IPS-20b (cell line): ENCODE measurements at regions not wholly inside any gene's neighbourhood (a gene's known extent, or its start where the extent isn't known, plus 50 kb on each side); places are given as distances from the start of the nearest gene placed in this dataset.
"Not testable (repeated sequence)": the region's sequence is repeated elsewhere in the genome, so short reads cannot be mapped to it uniquely, and the experiment has no call there.

Source experiments
- H3K27ac ChIP-seq: one replicate; pipeline ENCODE4 v1.5.1; 2013; ENCODE audit warnings: low read length
- H3K27me3 ChIP-seq: 2 replicates; pipeline ENCODE4 v1.6.1; 2013; ENCODE audit warnings: mild to moderate bottlenecking, low read length, inconsistent platforms; ENCODE audit not compliant: insufficient read depth
- H3K36me3 ChIP-seq: 2 replicates; pipeline ENCODE4 v1.6.1; 2013; ENCODE audit warnings: low read depth, mild to moderate bottlenecking, inconsistent platforms, low read length, moderate library complexity; ENCODE audit not compliant: insufficient read depth
- H3K4me1 ChIP-seq: 2 replicates; pipeline ENCODE4 v1.6.1; 2013; ENCODE audit warnings: mild to moderate bottlenecking, control low read depth, inconsistent platforms, low read length, moderate library complexity; ENCODE audit not compliant: insufficient read depth
- H3K4me3 ChIP-seq: 2 replicates; pipeline ENCODE4 v1.5.1; 2013; ENCODE audit warnings: mild to moderate bottlenecking, low read length, inconsistent platforms
- H3K9ac ChIP-seq: 2 replicates; pipeline ENCODE4 v1.6.1; 2013; ENCODE audit warnings: low read depth, mild to moderate bottlenecking, inconsistent platforms, low read length, moderate library complexity
- H3K9me3 ChIP-seq: 2 replicates; pipeline ENCODE4 v1.6.1; 2013; ENCODE audit warnings: mild to moderate bottlenecking, low read depth, low read length, inconsistent platforms; ENCODE audit not compliant: insufficient read depth

GRCh38 chr5:28703651-28704260, 1665.4 kb upstream of the CDH9 start:
- Histone ChIP-seq H3K27ac (no peak overlapping the region), H3K4me3 (no peak overlapping the region), H3K9ac (no peak overlapping the region), H3K27me3 (no peaks in the 10 kb centered on the region), H3K9me3 (no peaks in the 10 kb centered on the region), H3K36me3 (no peaks in the 10 kb centered on the region), H3K4me1 (no peaks in the 10 kb centered on the region)

DNA sequence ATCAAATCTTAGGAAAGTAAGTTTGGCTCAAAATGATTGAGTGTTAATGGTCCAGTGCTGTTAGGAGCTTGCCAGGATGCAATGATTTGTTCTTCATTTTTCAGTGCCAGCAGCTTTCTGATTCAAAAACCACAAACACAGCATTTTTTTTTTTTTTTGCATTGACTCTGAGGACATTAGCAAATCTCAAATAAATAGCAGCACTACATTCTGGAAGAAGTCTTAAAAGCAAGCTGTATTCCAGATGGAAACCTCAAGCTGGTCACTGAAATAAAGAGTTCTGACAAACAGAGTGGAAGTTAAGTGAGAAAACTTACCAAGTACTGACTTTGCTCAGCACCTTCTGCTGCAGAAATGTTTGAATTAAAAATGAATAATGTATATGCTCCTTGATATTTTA, 1653.1 kb upstream of the CDH9 start:
- Histone ChIP-seq H3K4me3 (no peak overlapping the region), H3K9ac (no peak overlapping the region), H3K36me3 (no peaks in the 10 kb centered on the region), H3K27ac (no peak overlapping the region), H3K9me3 (no peaks in the 10 kb centered on the region), H3K27me3 (no peaks in the 10 kb centered on the region), H3K4me1 (no peaks in the 10 kb centered on the region)

DNA sequence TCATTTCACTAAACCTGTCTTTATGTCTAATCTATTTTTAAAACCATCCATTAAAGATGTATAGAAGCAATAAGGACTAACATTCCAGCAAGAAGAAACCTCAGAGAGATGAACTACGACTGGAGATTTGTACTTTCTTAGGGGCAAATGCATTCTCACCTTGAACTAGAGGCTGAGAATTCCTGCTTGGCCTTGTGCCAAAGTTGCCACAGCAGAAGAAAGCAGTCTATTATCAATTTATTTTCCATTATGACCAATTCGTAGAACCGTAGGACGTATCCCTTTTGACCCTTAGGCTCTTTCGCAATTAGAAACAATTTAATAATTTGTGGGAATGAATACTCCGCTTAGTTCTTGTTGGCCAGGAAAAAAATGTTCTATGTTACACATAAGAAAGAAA, 1647.4 kb upstream of the CDH9 start:
- Histone ChIP-seq H3K4me3 (no peak overlapping the region), H3K9me3 (no peaks in the 10 kb centered on the region), H3K36me3 (no peaks in the 10 kb centered on the region), H3K4me1 (no peaks in the 10 kb centered on the region), H3K9ac (no peak overlapping the region), H3K27ac (no peak overlapping the region), H3K27me3 (no peaks in the 10 kb centered on the region)

DNA sequence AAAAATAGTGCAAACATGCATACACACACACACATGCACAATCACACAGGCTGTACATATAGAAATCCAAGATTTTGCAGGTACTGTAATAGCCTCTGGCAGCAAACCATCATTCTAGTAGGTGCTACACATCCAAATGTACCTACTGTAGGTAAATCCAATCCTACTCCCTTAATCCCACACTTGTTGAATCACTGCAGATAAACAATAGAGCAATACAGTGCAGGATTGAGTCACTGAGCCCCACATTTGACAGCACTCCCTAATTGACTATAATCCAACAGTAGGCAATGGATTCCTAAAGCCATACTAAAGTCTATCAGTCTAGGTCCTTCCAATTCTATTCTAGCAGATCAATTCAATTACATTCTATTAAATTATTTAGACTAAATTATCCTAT, 1640.5 kb upstream of the CDH9 start:
- Histone ChIP-seq H3K36me3 (no peaks in the 10 kb centered on the region), H3K4me3 (no peak overlapping the region), H3K4me1 (no peaks in the 10 kb centered on the region), H3K9ac (no peak overlapping the region), H3K27ac (no peak overlapping the region), H3K27me3 (no peaks in the 10 kb centered on the region), H3K9me3 (peaks cover under 1% of the 10 kb centered on the region; the same call in 1 of the 2 replicates)

DNA sequence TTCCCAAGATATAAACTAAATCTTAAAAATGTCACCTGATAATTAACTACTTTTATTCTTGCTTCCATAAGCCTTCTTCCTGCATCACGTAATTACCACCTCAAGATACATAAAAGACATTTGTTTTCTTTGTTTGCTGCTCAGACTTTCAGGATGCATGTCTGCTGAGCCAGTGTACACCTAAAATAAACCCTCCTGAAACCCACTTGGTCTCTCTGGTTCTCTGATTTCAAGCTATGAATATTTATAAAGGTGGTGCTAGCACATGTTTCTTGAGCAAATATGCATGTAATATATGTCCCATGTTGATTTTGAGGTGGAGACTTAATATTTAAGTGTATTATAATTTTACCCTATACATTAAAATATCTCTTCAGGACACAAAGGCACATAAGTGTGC, 1627.7 kb upstream of the CDH9 start:
- Histone ChIP-seq H3K27me3 (no peaks in the 10 kb centered on the region), H3K4me3 (no peak overlapping the region), H3K36me3 (no peaks in the 10 kb centered on the region), H3K4me1 (no peaks in the 10 kb centered on the region), H3K27ac (no peak overlapping the region), H3K9ac (no peak overlapping the region), H3K9me3 (peaks cover 51% of the 10 kb centered on the region)

- Histone ChIP-seq H3K4me1 (no peaks in the 10 kb centered on the region; the same call in 1 of the 2 replicates), H3K9ac (no peak overlapping the region), H3K36me3 (no peaks in the 10 kb centered on the region), H3K9me3 (no peaks in the 10 kb centered on the region), H3K27me3 (no peaks in the 10 kb centered on the region), H3K27ac (no peak overlapping the region), H3K4me3 (no peak overlapping the region)
These were observed 1609.7 kb upstream of the CDH9 start for GRCh38 chr5:28648108-28648507.

GRCh38 chr5:28632607-28633006, 1594.2 kb upstream of the CDH9 start:
- H3K4me1 ChIP-seq = no peaks in the 10 kb centered on the region
- H3K36me3 ChIP-seq = no peaks in the 10 kb centered on the region
- no peak overlapping the region for H3K4me3 ChIP-seq
- no peak overlapping the region for H3K9ac ChIP-seq
- no peaks in the 10 kb centered on the region for H3K9me3 ChIP-seq
- no peaks in the 10 kb centered on the region for H3K27me3 ChIP-seq
- no peak overlapping the region for H3K27ac ChIP-seq

- Histone ChIP-seq H3K4me3 (no peak overlapping the region), H3K36me3 (no peaks in the 10 kb centered on the region), H3K27ac (no peak overlapping the region), H3K27me3 (no peaks in the 10 kb centered on the region), H3K4me1 (no peaks in the 10 kb centered on the region), H3K9ac (no peak overlapping the region), H3K9me3 (peaks cover 6% of the 10 kb centered on the region; the same call in 1 of the 2 replicates)
These were observed 1565.5 kb upstream of the CDH9 start for GRCh38 chr5:28603869-28604268.

DNA sequence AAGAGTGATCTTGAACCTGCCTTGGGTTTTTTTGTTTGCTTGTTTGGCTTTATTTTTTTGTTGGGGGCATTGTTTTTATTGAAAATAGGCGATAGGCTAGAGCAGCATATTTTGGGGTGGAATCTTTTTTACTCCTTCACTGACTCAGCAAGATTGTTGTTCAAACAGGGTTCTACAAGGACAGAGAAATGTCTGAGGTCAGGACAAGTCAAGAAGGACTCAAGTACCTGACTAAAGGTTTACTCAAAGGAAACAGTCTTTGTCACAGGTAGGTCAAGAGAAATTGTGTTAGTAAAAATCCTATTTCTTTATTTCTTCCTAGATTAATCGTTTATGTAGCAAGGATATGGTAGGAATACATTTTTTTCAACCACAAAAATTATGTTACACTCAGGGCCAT, 1564.0 kb upstream of the CDH9 start:
- Histone ChIP-seq H3K4me3 (no peak overlapping the region), H3K9me3 (no peaks in the 10 kb centered on the region), H3K27me3 (no peaks in the 10 kb centered on the region), H3K9ac (no peak overlapping the region), H3K27ac (no peak overlapping the region), H3K36me3 (no peaks in the 10 kb centered on the region), H3K4me1 (no peaks in the 10 kb centered on the region)

GRCh38 chr5:28596707-28597106, 1558.3 kb upstream of the CDH9 start:
- not testable (repeated sequence) for H3K4me1 ChIP-seq, H3K36me3 ChIP-seq, H3K9me3 ChIP-seq, H3K27ac ChIP-seq, H3K9ac ChIP-seq, H3K27me3 ChIP-seq, H3K4me3 ChIP-seq

GRCh38 chr5:28580616-28581015, 1542.2 kb upstream of the CDH9 start:
- H3K4me3 ChIP-seq = no peak overlapping the region
- H3K4me1 ChIP-seq = no peaks in the 10 kb centered on the region
- no peak overlapping the region for H3K27ac ChIP-seq
- no peaks in the 10 kb centered on the region for H3K9me3 ChIP-seq
- H3K9ac ChIP-seq = no peak overlapping the region
- no peaks in the 10 kb centered on the region for H3K27me3 ChIP-seq
- H3K36me3 ChIP-seq = no peaks in the 10 kb centered on the region

- Histone ChIP-seq H3K27me3 (no peaks in the 10 kb centered on the region), H3K36me3 (no peaks in the 10 kb centered on the region), H3K9me3 (no peaks in the 10 kb centered on the region), H3K4me1 (no peaks in the 10 kb centered on the region), H3K27ac (no peak overlapping the region), H3K9ac (no peak overlapping the region), H3K4me3 (no peak overlapping the region)
These were observed 1537.6 kb upstream of the CDH9 start for GRCh38 chr5:28576022-28576421.
